ENCODE measurements at regions not wholly inside any gene's neighbourhood (a gene's known extent, or its start where the extent isn't known, plus 50 kb on each side); places are given as distances from the start of the nearest gene placed in this dataset.

DNA sequence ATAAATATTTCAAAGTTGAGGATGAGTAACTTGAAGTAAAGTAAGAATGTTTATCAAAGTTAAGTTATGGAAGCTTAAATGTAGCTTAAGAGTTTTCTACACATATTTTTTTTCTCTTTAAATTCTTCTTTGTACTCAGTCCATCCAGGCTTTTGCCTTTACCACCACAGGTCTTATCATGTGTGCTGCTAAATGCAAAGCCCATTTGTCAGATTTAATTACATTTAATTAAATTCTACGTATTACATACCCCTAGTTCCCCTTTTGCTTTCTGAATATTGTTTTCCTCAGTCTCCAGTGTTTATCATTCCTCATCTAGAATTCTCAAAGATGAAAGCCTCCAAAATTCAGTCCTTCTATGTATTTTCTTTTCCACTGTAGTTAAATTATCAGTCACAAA, 1841.9 kb downstream of the EFNA5 start:
- DNase-seq (ENCODE audit: low spot score) = no peak

DNA sequence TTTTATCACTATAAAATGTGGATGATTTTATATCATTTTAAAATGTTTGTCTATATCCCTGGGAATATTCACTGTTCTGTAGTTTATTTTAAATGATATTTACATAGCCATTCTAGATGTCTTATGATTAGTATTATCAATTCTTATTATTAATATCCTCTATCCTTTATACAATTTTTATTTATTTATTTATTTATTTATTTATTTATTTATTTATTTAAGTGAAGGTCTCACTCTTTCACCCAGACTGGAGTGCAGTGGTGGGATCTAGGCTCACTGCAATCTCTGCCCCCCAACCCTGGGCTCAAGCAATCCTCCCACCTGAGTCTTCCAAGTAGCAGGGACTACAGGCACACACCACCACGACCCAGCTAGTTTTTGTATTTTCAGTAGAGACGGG, 1848.9 kb downstream of the EFNA5 start:
- no peak for DNase-seq (ENCODE audit: low spot score)

DNA sequence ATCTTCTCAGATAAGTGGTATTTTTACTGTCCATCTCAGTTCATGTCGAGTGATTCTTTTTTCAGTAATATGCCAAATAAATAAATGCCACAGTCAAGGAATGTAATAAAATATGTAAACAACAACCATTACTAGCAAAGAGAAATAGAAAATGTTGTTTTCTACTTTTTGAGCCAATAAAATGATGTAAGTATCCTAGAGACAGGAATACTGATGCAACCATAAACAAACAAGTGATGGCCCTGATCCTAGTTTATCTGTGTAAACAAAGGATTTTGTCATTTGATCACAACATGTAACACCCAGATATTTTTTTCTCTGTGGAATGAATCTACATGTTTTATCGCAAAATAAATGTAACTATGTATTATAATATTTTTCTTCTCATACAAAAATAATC, 1852.8 kb downstream of the EFNA5 start:
- no peak for DNase-seq (ENCODE audit: low spot score)

DNA sequence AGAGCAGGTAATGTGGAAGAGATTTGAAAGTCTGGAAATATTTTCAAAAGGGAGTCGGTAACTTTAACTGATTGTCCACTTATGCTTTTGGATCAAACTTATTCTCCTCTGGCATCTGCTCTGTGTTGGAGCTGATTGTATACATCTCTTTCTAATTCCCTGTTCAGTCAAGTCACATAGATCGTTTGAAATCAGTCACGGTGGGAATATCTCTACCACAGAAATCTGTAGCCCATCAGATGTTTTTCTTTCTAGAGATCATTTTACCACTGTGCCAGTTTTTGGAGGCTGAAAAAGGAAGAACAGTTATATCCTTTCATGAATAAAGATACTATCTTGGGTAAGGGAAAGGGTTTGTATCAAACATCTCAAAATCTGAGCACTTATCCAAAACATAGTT, 1853.3 kb downstream of the EFNA5 start:
- no peak for DNase-seq (ENCODE audit: low spot score)

DNA sequence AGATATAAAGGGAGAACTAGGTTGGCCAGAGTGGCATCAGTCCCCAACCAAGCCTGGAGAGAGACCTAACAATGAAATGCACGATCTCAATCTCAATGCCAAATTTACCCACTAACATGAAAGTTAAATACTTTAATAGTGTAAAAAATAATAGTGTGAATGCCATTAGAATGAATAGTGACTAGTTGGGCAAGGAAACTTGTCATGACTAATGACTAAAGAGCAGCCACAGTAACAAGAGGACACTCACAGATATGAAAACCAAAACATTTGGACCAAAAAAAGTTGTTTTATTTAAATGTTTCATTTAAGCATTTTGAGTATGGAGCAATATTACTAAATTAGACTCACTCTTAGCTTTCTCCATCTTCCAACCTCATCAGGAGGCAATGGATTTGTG, 1853.8 kb downstream of the EFNA5 start:
- DNase-seq (ENCODE audit: low spot score) = no peak

DNA sequence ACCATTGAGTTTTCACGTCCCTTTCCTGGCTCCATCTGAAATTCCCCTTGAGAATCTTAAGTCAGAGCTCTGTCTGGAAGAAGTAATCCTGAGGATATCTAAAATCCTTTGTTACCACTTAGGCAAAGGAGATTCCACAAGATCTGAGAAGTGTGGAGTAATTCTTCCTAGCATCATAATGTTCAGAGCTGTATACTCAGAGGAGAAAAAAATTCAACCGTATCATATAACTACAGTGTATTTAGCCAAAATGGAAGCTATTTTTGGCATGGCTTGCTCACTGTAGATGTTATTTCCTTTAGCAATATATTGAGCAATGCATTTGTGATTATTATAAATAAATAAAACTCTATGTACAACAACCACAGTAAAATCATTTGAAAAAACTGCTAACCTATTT, 1858.4 kb downstream of the EFNA5 start:
- DNase-seq (ENCODE audit: low spot score) = no peak

DNA sequence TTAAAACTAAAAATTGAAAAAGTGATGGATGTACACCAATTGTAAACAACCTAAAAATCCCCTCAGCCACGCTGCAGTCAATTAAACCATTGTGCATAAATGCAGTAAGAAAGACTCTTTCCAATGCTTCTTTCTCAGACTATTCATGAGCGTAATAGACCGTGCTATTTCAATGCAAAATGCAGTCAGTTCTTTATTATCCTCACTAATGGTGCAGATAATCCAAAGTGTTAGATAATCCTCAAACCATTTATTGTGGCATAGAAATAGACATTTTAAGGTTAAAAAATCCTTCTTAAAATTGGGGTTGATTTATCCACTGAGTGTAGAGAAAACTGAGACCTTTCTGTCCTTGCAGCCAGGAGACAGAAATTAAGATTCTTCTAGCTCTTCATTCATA, 1862.8 kb downstream of the EFNA5 start:
- DNase-seq (ENCODE audit: low spot score) = no peak

DNA sequence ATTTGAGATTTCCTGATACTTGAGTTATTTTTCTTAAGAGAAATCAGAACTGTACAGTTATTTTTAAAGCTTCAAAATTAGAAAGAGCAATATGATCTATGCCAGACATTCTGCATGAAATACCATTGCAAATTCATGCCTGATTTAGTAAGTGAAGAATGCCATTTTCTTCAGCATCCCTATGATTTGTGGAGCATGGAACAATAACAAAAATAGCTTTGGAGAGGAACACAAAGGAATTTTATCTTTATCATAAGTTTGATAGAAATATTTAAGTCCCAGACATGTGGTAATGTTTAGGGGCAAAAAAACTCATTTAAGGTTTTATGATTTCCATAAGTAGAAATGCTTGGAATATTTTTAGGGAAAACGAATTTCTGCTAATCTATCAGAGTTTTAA, 1863.4 kb downstream of the EFNA5 start:
- no peak for DNase-seq (ENCODE audit: low spot score)

DNA sequence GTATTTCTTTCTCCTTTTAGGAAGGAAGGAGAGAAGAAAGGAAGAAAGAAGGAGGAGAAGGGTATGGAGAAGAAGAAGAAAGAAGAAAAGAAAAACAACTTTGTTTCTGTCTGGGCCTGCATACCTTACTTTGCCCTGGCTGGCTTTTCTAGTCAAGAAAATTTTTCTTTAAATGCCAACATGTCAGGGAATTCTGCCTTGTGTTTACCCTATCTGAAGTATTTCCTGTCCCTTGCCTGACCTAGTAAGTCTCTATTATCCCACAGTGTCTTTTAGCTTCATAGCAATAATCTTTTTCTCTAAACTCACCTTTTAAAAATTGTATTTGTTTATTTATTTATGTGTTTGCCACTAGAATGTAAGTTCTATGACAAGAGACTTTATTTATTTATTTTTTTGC, 1864.1 kb downstream of the EFNA5 start:
- no peak for DNase-seq (ENCODE audit: low spot score)

DNA sequence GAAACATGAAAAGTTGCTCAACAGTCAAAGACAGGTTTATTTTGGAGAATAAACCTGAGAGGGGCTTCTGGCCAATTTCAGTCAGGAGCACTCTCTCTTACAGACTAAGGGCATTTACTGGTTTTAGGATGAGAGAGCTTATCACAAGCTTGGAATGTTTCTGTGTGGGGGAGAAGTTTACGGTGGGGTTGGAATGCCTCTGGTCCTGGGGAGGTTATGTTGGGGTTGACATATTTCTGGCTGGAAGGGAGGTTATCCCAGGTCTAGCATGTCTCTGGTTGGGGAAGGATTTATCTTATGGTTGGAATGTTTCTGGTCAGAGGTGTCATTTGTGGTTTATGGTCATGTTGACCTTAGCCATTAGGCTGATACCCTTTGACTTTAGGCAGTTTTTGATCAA, 1867.3 kb downstream of the EFNA5 start:
- no peak for DNase-seq (ENCODE audit: low spot score)

DNA sequence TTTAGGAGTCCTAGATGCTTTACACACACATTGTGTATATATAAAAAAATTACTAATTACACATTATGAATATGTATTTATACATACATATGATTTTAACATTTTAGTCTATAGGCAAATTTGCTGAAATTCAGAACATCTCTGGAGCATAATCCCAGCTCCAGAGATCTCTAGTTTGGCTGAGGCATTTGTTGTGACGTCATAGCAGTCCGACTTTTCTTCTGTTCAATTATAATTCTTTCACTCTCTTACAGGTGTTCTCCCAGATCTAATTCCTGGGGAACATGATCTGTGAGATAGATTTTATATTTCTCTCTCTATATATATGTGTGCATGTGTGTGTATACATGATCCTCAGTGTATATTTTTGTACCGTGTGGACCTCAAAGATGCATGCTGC, 1876.2 kb downstream of the EFNA5 start:
- DNase-seq (ENCODE audit: low spot score) = no peak

DNA sequence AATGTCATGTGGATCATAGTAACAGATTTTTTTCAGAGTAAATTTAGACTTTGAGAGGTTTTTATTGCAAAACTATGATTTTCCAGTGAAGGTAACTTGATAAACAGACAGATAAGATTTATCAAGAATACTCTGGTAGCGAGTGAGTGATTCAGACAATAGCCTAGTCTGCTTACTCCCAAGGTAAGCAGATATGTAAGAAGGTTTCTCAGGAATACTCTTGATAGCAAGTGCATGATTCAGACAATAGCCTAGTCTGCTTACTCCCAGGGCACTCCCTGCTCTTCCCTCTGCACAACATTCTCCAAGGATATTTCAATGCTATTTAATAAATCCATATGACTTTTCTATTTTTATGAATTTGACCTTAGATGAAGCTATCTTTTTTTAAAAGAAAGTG, 1881.5 kb downstream of the EFNA5 start:
- DNase-seq (ENCODE audit: low spot score) = no peak

DNA sequence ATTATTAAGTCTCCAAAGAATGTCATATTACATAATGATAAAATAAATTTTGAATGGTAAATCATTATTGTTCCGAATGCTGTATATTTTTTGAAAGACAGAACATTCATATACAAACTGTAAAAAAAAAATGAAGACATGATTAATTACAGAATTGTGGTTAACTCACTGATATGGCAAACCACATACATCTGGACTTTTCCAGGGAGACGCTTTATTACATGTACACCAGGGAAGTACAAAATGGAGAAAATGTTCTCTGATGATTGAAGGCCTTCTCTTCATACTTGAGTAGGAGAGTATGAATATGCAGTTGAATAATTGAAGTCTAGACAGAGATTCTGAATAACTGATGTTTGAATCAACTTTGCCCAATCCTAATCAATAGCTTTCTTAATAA, 1886.9 kb downstream of the EFNA5 start:
- DNase-seq (ENCODE audit: low spot score) = no peak

DNA sequence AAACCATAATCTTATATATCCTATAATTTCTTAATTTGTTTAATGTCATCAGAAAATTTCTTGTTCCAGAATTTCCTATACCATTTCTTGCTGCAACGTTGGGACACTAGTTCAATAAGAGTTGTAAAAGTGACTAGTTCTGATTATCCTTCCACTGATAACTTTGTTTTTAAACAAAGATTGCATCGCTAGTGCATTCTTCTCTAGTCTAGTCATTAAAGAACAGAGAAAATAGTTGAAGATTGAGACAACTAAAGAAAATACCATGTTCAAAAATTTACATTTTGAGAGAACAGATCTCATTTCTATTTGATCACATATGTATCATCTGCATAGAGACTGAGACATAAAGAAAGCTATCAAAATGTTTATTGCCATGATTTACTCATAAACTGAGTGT, 1888.2 kb downstream of the EFNA5 start:
- DNase-seq (ENCODE audit: low spot score) = no peak

DNA sequence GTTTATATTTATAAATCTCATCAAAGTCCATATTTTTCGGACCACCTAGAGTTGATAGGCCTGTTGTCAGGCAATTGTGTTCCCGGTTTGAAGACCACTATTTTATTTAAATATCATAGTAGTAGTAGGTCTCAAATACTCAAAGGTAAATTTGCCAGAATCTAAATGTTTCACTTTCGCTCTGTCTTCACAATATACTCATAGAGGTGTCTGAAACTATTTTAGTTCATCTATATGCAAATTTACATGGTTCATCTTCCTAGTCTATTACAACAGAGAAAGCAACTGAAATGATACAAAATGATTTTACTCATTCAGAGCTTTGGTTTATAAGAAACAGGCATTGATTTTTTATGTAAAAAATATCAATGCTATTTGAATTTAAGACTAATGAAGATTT, 1897.5 kb downstream of the EFNA5 start:
- no peak for DNase-seq (ENCODE audit: low spot score)

DNA sequence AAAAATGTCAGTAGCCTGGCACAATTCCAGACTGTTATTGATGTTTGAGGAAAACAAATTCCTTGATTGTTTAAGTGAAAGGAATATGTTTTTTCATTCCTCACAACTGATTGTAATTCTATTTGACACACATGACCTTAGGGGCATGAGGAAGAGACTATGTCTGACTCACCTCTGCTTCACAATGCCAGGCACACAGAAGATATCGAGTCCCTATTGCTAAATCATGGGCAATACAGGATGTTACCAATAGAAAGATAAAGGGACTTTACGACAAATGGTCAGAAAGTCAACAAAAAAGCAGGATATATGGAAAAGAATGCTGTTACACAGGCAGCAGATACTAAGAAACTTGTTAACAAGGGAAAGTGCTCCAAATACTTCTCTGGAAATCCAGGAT, 1903.5 kb downstream of the EFNA5 start:
- DNase-seq (ENCODE audit: low spot score) = no peak

DNA sequence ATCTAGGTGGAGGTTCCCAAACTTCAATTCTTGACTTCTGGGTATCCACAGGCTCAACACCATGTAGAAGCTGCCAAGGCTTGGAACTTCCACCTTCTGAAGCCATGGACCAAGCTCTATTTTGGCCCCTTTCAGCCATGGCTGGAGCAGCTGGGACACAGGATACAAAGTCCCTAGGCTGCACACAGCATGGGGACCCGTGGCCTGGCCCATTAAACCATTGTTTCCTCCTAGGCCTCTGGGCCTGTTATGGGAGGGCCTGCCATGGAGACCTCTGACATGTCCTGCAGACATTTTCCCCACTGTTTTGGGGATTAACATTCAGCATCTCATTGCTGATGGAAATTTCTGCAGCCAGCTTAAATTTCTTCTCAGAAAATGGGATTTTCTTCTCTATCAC, 1908.0 kb downstream of the EFNA5 start:
- DNase-seq (ENCODE audit: low spot score) = no peak

DNA sequence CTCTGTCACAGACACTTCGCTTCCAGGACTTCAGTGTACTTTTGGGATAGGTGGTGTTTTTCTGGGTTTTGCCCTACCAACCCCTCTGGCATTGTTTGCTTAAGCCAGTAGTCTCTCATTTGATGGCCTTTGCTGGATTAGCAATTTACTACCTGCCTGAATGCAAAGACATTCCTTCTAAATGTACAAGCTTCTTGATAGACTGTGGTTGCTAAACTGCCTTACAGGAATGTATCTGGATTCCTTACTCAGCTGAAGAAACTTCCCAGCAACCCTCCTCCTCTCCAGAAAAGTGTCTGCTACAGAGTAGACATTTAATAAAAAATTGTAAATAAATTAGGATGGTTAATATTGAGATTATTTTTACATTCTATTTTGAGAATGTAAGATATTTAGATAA, 1916.7 kb downstream of the EFNA5 start:
- no peak for DNase-seq (ENCODE audit: low spot score)

DNA sequence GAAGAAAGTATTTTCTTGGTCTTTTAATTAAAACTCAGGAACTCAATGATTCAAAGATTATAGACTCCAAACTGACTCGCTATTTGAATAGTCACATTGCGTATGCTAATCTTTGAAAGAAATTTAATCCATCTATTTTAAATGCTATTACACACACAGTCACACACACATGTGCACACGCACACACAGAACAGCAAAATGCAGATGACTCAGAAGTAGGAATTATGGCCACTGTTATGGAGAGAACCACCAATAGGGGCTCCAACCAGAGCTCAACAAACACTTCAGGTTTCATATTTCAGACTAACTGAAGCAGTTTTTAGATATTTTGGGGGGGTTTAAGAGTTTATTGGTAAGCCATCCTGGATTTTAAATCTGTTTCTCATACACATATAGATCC, 1917.9 kb downstream of the EFNA5 start:
- no peak for DNase-seq (ENCODE audit: low spot score)

DNA sequence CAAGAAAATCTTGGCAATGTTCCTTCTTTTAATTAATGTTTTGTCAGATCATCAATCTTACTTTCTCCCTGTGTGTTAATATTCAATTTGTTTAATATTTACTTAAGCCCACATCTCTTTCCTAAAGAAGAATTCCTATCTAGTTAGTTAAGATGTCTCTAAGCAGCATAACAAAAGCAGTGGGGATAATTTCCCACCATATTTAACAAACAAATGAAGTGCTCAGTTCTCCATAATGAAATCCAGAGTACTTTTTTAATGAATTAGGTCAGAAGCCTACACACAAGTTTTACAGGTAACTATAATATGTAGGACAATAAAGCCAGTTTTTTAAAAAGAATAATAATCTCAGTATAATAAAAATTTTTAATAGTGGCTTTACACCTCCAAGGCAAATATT, 1918.8 kb downstream of the EFNA5 start:
- DNase-seq (ENCODE audit: low spot score) = no peak

DNA sequence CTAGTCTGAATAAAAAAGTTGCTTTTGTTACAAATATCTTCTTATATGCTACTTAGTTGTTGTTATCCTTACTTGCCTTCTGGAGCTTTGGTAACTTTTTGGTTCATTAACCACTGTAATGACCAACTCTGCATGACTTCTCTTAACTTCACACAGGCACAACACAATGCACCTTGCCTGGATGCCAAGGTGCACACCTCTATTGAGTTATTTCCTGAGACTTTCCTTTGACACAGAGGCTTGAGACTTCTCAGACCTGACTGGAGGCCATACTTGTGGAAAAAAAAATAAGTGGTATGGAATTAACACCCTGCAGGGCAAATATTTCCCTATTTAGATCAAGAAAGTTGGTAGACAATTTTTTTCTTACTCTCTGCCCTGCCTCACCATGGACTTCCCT, 1925.6 kb downstream of the EFNA5 start:
- DNase-seq (ENCODE audit: low spot score) = no peak

DNA sequence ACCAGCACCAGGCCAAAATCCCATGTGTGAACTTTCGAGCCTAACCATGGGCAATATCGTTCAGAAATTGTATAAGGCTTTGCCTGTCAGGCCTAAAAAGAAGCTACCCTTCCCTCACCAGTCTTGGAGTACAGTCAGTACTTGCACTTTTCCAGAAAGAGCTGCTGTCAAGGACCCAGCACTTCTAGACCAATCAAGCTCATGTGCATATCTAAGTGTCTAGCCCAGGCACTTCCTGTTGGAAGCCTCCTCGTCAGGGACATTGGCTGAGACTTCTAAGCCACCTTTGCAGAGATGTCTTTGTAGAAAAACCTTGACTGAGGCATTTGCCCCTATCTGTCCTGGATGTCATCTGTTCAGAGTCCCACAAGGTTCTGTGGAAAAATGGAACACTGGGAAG, 1930.5 kb downstream of the EFNA5 start:
- DNase-seq (ENCODE audit: low spot score) = no peak

DNA sequence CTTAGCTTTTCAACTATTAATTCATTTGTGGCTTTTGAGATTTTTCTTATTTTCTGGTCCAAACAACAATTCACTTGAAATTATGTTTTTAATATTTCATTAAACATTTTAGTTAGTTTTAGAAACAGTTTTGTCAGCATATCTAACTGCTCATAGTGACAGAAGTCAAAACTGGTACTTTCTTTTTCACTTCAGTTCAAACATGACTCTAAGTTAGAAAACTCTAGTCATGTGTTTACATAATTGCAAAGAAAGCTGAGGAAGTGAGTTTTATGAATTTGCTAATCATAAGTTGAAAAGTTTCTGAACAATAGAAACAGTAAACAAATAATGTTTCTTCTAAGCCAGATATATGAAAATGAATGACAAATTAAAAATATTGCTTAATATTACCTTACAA, 1931.0 kb downstream of the EFNA5 start:
- no peak for DNase-seq (ENCODE audit: low spot score)

DNA sequence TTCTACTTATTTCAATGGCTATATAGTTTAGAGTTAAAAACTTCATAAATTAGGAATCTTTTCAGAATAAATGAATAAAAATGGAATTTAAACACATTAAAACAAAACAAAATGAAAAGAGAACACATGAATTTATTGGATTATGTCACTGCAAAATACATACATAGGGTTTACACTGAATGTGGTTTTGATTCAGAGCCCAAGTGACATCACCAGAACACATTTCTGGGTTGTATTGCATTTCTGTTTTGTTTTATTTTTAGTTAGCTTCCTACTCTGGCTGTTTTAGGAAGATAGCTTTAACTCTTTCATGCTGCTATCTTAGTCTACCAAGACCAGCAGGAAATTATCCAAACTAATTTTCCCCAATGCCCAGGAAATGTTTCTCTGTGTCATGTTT, 1935.0 kb downstream of the EFNA5 start:
- no peak for DNase-seq (ENCODE audit: low spot score)

DNA sequence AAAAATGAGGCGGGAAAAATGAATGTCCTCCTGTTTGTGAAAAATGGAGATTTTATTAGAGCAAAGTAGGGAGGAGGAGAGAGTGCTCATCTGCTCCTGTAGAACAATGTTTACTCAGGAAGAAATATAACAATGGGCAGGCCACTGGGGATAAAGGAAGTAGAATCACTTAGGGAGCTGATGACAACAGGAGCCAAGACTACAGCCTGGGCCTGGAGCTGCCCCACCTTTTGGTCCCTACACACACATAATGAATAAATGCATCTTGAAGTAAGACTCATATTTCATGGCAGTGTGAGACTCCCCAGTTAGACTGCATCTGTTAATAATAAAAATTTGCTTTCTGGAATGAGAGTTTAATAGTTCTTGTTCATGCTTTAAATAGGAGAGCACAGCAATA, 1939.8 kb downstream of the EFNA5 start:
- no peak for DNase-seq (ENCODE audit: low spot score)
